Neuronal stem cell (in vitro differentiated cells): ENCODE measurements at regions not wholly inside any gene's neighbourhood (a gene's known extent, or its start where the extent isn't known, plus 50 kb on each side); places are given as distances from the start of the nearest gene placed in this dataset.

ENCODE experiments used
- DNase-seq: peaks from one replicate; pipeline ENCODE4 v3.0.0-alpha.2; 2013; ENCODE audit warnings: low spot score
- H2AFZ ChIP-seq: one replicate; pipeline ENCODE4 v1.6.1; 2013; ENCODE audit warnings: mild to moderate bottlenecking, low read length, inconsistent platforms
- H2AK5ac ChIP-seq: 2 replicates; pipeline ENCODE4 v1.6.1; 2013; ENCODE audit warnings: low read depth, mild to moderate bottlenecking, inconsistent platforms, low read length, moderate library complexity, mixed read lengths
- H2BK120ac ChIP-seq: 2 replicates; pipeline ENCODE4 v1.6.1; 2013; ENCODE audit warnings: low read depth, mild to moderate bottlenecking, inconsistent platforms, low read length, moderate library complexity, mixed read lengths
- H2BK12ac ChIP-seq: one replicate; pipeline ENCODE4 v1.6.1; 2013; ENCODE audit warnings: low read length, inconsistent platforms
- H2BK15ac ChIP-seq: 2 replicates; pipeline ENCODE4 v1.6.1; 2013; ENCODE audit warnings: mild to moderate bottlenecking, low read length, inconsistent platforms, mixed read lengths
- H2BK5ac ChIP-seq: one replicate; pipeline ENCODE4 v1.6.1; 2013; ENCODE audit warnings: inconsistent platforms, mild to moderate bottlenecking, low read length, moderate library complexity
- H3K14ac ChIP-seq: one replicate; pipeline ENCODE4 v1.6.1; 2013; ENCODE audit warnings: low read length, inconsistent platforms
- H3K18ac ChIP-seq: 2 replicates; pipeline ENCODE4 v1.6.1; 2013; ENCODE audit warnings: low read length, inconsistent platforms
- H3K23ac ChIP-seq: 2 replicates; pipeline ENCODE4 v1.6.1; 2013; ENCODE audit warnings: low read depth, mild to moderate bottlenecking, mixed read lengths, low read length, inconsistent platforms; ENCODE audit not compliant: poor library complexity
- H3K27ac ChIP-seq: replicated peaks from 3 replicates; pipeline ENCODE4 v1.5.1; 2013; ENCODE audit warnings: low read length, inconsistent platforms
- H3K27me3 ChIP-seq, 3 experiments: 2 replicates each; pipeline ENCODE4 v1.6.1; 2013; ENCODE audit warnings: low read length in 3 of 3, mild to moderate bottlenecking in 2 of 3, inconsistent platforms in 1 of 3, low read depth in 1 of 3, mixed read lengths in 1 of 3, moderate library complexity in 1 of 3; ENCODE audit not compliant: control insufficient read depth in 3 of 3, insufficient read depth in 3 of 3
- H3K36me3 ChIP-seq, 2 donors: replicated peaks in 1 of 2; 2 replicates each; pipeline ENCODE4 v1.6.1; 2013; ENCODE audit warnings: low read length in 2 of 2; ENCODE audit not compliant: control insufficient read depth in 2 of 2, insufficient read depth in 2 of 2
- H3K4ac ChIP-seq: 2 replicates; pipeline ENCODE4 v1.6.1; 2013; ENCODE audit warnings: inconsistent platforms, mild to moderate bottlenecking, low read length, moderate library complexity
- H3K4me1 ChIP-seq, 2 donors: 1 replicate in 1 of 2; 2 replicates in 1 of 2; pipeline ENCODE4 v1.6.1; 2013; ENCODE audit warnings: low read length in 2 of 2, low read depth in 1 of 2; ENCODE audit not compliant: control insufficient read depth in 2 of 2, insufficient read depth in 1 of 2
- H3K4me2 ChIP-seq: one replicate; pipeline ENCODE4 v1.6.1; 2013; ENCODE audit warnings: mild to moderate bottlenecking, low read length, inconsistent platforms; ENCODE audit not compliant: insufficient read depth, poor library complexity, severe bottlenecking
- H3K4me3 ChIP-seq, 2 donors: 2 replicates each; pipeline ENCODE4 v1.5.1; 2013; ENCODE audit warnings: low read length in 2 of 2, mild to moderate bottlenecking in 2 of 2, inconsistent platforms in 1 of 2, moderate library complexity in 1 of 2
- H3K79me1 ChIP-seq: one replicate; pipeline ENCODE4 v1.6.1; 2013; ENCODE audit warnings: low read depth, mild to moderate bottlenecking, inconsistent platforms, low read length, moderate library complexity
- H3K9ac ChIP-seq: one replicate; pipeline ENCODE4 v1.6.1; 2013; ENCODE audit warnings: mild to moderate bottlenecking, low read depth, low read length, inconsistent platforms; ENCODE audit not compliant: poor library complexity
- H3K9me3 ChIP-seq, 2 donors: replicated peaks in 1 of 2; 2 replicates each; pipeline versions ENCODE3 to v1.6.1; 2013; ENCODE audit warnings: low read length in 2 of 2, mild to moderate bottlenecking in 2 of 2, inconsistent platforms in 1 of 2, low read depth in 1 of 2, mixed read lengths in 1 of 2, moderate library complexity in 1 of 2; ENCODE audit not compliant: control insufficient read depth in 2 of 2, insufficient read depth in 1 of 2
- H4K8ac ChIP-seq: one replicate; pipeline ENCODE4 v1.6.1; 2013; ENCODE audit warnings: low read depth, mild to moderate bottlenecking, inconsistent platforms, low read length, moderate library complexity
- H4K91ac ChIP-seq: one replicate; pipeline ENCODE4 v1.6.1; 2013; ENCODE audit warnings: low read length, low read depth, mild to moderate bottlenecking, inconsistent platforms; ENCODE audit not compliant: poor library complexity
- WGBS, 2 donors: extraction: QIAGEN DNeasy Blood & Tissue Kit; methylation state at CpG; one replicate each; pipeline ENCODE4 v1.1.7; 2013; ENCODE audit warnings: missing lambda C conversion rate in 2 of 2, mixed read lengths in 1 of 2; ENCODE audit not compliant: insufficient read length in 2 of 2, insufficient replicate concordance in 1 of 2; ENCODE audit errors: extremely low coverage in 2 of 2; 5-methylcytosine and 5-hydroxymethylcytosine counted together

- no peaks in the 10 kb centered on the region for H3K36me3 ChIP-seq
- no peak overlapping the region for H3K23ac ChIP-seq
- H2BK120ac ChIP-seq = no peak overlapping the region
- H3K4me3 ChIP-seq = no peak overlapping the region
- no peak overlapping the region for H2BK5ac ChIP-seq
- no peak for DNase-seq
- H3K4me2 ChIP-seq = no peak overlapping the region
- no peak overlapping the region for H3K27ac ChIP-seq
- no peak overlapping the region for H3K9ac ChIP-seq
- no peak overlapping the region for H3K4ac ChIP-seq
- no peak overlapping the region for H4K91ac ChIP-seq
- no peak overlapping the region for H2BK12ac ChIP-seq
- no peak overlapping the region for H2AFZ ChIP-seq
- no peaks in the 10 kb centered on the region for H3K9me3 ChIP-seq
- H3K4me1 ChIP-seq = peaks cover 0 to 7% of the 10 kb centered on the region in 2 donors
- no peak overlapping the region for H2BK15ac ChIP-seq
- no peaks in the 10 kb centered on the region for H3K27me3 ChIP-seq
- H3K18ac ChIP-seq = no peak overlapping the region
- no peak overlapping the region for H4K8ac ChIP-seq
- no peaks in the 10 kb centered on the region for H3K79me1 ChIP-seq
- H3K14ac ChIP-seq = no peak overlapping the region
- H2AK5ac ChIP-seq = no peak overlapping the region
- no CpG with 5 or more reads among the region's 1 CpG for WGBS, 2 donors
Measured at GRCh38 chr1:95532335-95532734, 298.3 kb downstream of the RWDD3 start.

GRCh38 chr1:95534985-95535384 is 301.0 kb downstream of the RWDD3 start:
- H3K23ac ChIP-seq = no peak overlapping the region
- no peak overlapping the region for H3K4me3 ChIP-seq
- no peak overlapping the region for H2BK15ac ChIP-seq
- H4K8ac ChIP-seq = no peak overlapping the region
- no peak overlapping the region for H3K4ac ChIP-seq
- H3K14ac ChIP-seq = no peak overlapping the region
- H3K4me2 ChIP-seq = no peak overlapping the region
- no peaks in the 10 kb centered on the region for H3K27me3 ChIP-seq
- peaks cover 0 to 7% of the 10 kb centered on the region in 2 donors for H3K4me1 ChIP-seq
- no peaks in the 10 kb centered on the region for H3K36me3 ChIP-seq
- H3K79me1 ChIP-seq = no peaks in the 10 kb centered on the region
- H3K9me3 ChIP-seq = no peaks in the 10 kb centered on the region
- H2BK120ac ChIP-seq = no peak overlapping the region
- H3K27ac ChIP-seq = no peak overlapping the region
- no peak overlapping the region for H2AFZ ChIP-seq
- H4K91ac ChIP-seq = no peak overlapping the region
- H2AK5ac ChIP-seq = no peak overlapping the region
- H2BK12ac ChIP-seq = no peak overlapping the region
- no CpG with 5 or more reads among the region's 5 CpGs for WGBS, 2 donors
- H3K9ac ChIP-seq = no peak overlapping the region
- H3K18ac ChIP-seq = peak overlapping the region; percentile 41
- no peak overlapping the region for H2BK5ac ChIP-seq
- no peak for DNase-seq

GRCh38 chr1:95535614-95536013 is 301.6 kb downstream of the RWDD3 start:
- no peak overlapping the region for H3K4me3 ChIP-seq

DNA sequence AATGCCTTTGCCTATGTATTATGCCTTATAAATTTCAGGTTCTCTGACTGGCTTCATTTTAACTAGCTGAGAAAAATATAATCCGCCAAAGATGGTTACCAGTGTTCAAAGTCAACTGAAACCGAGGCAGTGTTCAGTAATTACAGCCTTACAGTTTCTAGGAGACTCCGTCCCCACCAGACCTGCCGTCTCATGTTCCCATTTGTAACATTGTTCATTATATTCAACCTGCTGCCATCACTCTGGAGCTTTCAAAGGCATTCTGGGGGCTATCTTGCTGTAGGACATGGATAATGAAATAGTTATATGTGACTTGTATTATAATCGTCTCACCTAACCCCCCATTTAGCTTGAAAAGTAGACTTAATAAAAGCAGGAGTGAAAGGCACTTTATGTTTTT is 302.5 kb downstream of the RWDD3 start:
- Histone ChIP-seq H3K27me3 (no peaks in the 10 kb centered on the region), H3K36me3 (no peaks in the 10 kb centered on the region), H3K4me2 (no peak overlapping the region), H3K4me1 (peaks cover 0 to 7% of the 10 kb centered on the region in 2 donors), H4K8ac (no peak overlapping the region), H3K79me1 (no peaks in the 10 kb centered on the region), H2BK12ac (no peak overlapping the region), H3K14ac (no peak overlapping the region), H2AK5ac (no peak overlapping the region), H3K27ac (no peak overlapping the region), H2BK120ac (no peak overlapping the region), H4K91ac (no peak overlapping the region), H3K9ac (no peak overlapping the region), H3K9me3 (no peaks in the 10 kb centered on the region), H3K18ac (no peak overlapping the region), H2AFZ (no peak overlapping the region), H3K4me3 (no peak overlapping the region), H2BK5ac (no peak overlapping the region), H3K4ac (no peak overlapping the region), H2BK15ac (no peak overlapping the region), H3K23ac (no peak overlapping the region)
- no peak for DNase-seq
- no CpG with 5 or more reads among the region's 5 CpGs for WGBS, 2 donors

More at GRCh38 chr1:95535614-95536013, 301.6 kb downstream of the RWDD3 start:
- Histone ChIP-seq H4K8ac (no peak overlapping the region), H3K4me2 (no peak overlapping the region), H2BK5ac (no peak overlapping the region), H3K27me3 (no peaks in the 10 kb centered on the region), H3K4ac (no peak overlapping the region), H3K14ac (no peak overlapping the region), H3K9ac (no peak overlapping the region), H3K9me3 (no peaks in the 10 kb centered on the region), H4K91ac (no peak overlapping the region), H2BK120ac (no peak overlapping the region), H2BK12ac (no peak overlapping the region), H3K27ac (no peak overlapping the region), H3K23ac (no peak overlapping the region), H2BK15ac (no peak overlapping the region), H2AFZ (no peak overlapping the region), H3K18ac (no peak overlapping the region), H3K4me1 (peaks cover 0 to 7% of the 10 kb centered on the region in 2 donors), H3K79me1 (no peaks in the 10 kb centered on the region), H2AK5ac (no peak overlapping the region), H3K36me3 (no peaks in the 10 kb centered on the region)
- DNase-seq = no peak
- WGBS, 2 donors = no CpG with 5 or more reads among the region's 4 CpGs
